Neural cell (in vitro differentiated cells): ENCODE measurements at regions not wholly inside any gene's neighbourhood (a gene's known extent, or its start where the extent isn't known, plus 50 kb on each side); places are given as distances from the start of the nearest gene placed in this dataset.

ENCODE experiments used
- H2AFZ ChIP-seq: fragments of 200-600, 300-800 bp; sonication (generic), shearing (Covaris generic); 2 replicates; pipeline ENCODE4 v1.6.0; 2014; ENCODE audit warnings: low read depth, mild to moderate bottlenecking, antibody characterized with exemption, low read length, moderate library complexity
- H3F3A ChIP-seq: fragments of 200-600 bp; shearing (Covaris generic); 2 replicates; pipeline ENCODE4 v1.6.1; 2016; ENCODE audit warnings: mild to moderate bottlenecking, moderate library complexity, mixed read lengths, antibody characterized with exemption, low read length; ENCODE audit not compliant: insufficient read depth, poor library complexity, severe bottlenecking
- H3K27ac ChIP-seq: fragments of 200-600, 300-800 bp; sonication (generic), shearing (Covaris generic); 2 replicates; pipeline ENCODE4 v1.5.1; 2014; ENCODE audit warnings: mild to moderate bottlenecking, low read length, moderate library complexity
- H3K27me3 ChIP-seq: fragments of 300-800, 200-600 bp; sonication (generic), shearing (Covaris generic); 2 replicates; pipeline ENCODE4 v1.6.0; 2014; ENCODE audit warnings: mild to moderate bottlenecking, low read depth, low read length, moderate library complexity; ENCODE audit not compliant: insufficient read depth
- H3K36me3 ChIP-seq: fragments of 300-800, 200-600 bp; sonication (generic), shearing (Covaris generic); 2 replicates; pipeline ENCODE4 v1.5.1; 2014; ENCODE audit warnings: mild to moderate bottlenecking, antibody characterized with exemption, low read length, moderate library complexity; ENCODE audit not compliant: insufficient read depth
- H3K4me2 ChIP-seq: fragments of 300-800, 200-600 bp; sonication (generic), shearing (Covaris generic); 2 replicates; pipeline ENCODE4 v1.6.0; 2014; ENCODE audit warnings: mild to moderate bottlenecking, low read length
- H3K4me3 ChIP-seq: fragments of 300-800, 200-600 bp; sonication (generic), shearing (Covaris generic); 2 replicates; pipeline ENCODE4 v1.5.1; 2014; ENCODE audit warnings: mild to moderate bottlenecking, low read length, moderate library complexity
- H3K79me2 ChIP-seq: fragments of 200-600 bp; shearing (Covaris generic); replicated peaks from 2 replicates; pipeline ENCODE4 v1.6.0; 2014; ENCODE audit warnings: mild to moderate bottlenecking, low read length, moderate library complexity; ENCODE audit not compliant: insufficient read depth
- H3K9ac ChIP-seq: fragments of 300-800, 200-600 bp; sonication (generic), shearing (Covaris generic); 2 replicates; pipeline ENCODE4 v1.6.1; 2016; ENCODE audit warnings: mild to moderate bottlenecking, low read length, mixed read lengths
- H3K9me2 ChIP-seq: fragments of 200-600 bp; shearing (Covaris generic); 2 replicates; pipeline ENCODE4 v1.6.1; 2016; ENCODE audit warnings: mild to moderate bottlenecking, low read length, mixed read lengths; ENCODE audit not compliant: insufficient read depth
- H3K9me3 ChIP-seq: fragments of 200-600, 300-800 bp; sonication (generic), shearing (Covaris generic); 2 replicates; pipeline ENCODE4 v1.6.1; 2016; ENCODE audit warnings: mild to moderate bottlenecking, mixed run types, low read length, moderate library complexity, mixed read lengths
- H4K20me1 ChIP-seq: fragments of 200-600 bp; shearing (Covaris generic); 2 replicates; pipeline ENCODE4 v1.6.1; 2016; ENCODE audit warnings: mild to moderate bottlenecking, mixed run types; ENCODE audit not compliant: insufficient read depth
- CTCF ChIP-seq: fragments of 450-650 bp; IDR thresholded peaks from 2 replicates; pipeline ENCODE4 v1.5.1; 2014; ENCODE audit warnings: antibody characterized with exemption, mild to moderate bottlenecking, moderate library complexity; ENCODE audit not compliant: poor library complexity, severe bottlenecking
- EP300 ChIP-seq: fragments of 450-650 bp; conservative IDR thresholded peaks from 2 replicates; pipeline ENCODE4 v1.6.1; 2014; ENCODE audit warnings: antibody characterized with exemption, mild to moderate bottlenecking, moderate library complexity; ENCODE audit not compliant: poor library complexity, severe bottlenecking
- EZH2 ChIP-seq: fragments of 200-600, 300-800 bp; shearing (Covaris generic), sonication (generic); IDR thresholded peaks from 2 replicates; pipeline ENCODE4 v1.6.1; 2014; ENCODE audit warnings: antibody characterized with exemption, low read length, borderline replicate concordance, mild to moderate bottlenecking; ENCODE audit not compliant: insufficient read depth, poor library complexity, severe bottlenecking
- MXI1 ChIP-seq: fragments of 450-650 bp; conservative IDR thresholded peaks from 2 replicates; pipeline ENCODE4 v1.6.1; 2014; ENCODE audit warnings: antibody characterized with exemption, mild to moderate bottlenecking; ENCODE audit not compliant: poor library complexity, severe bottlenecking
- POLR2AphosphoS5 ChIP-seq: IDR thresholded peaks from 2 replicates; pipeline ENCODE4 v1.6.1; 2012
- RAD21 ChIP-seq: fragments of 450-650 bp; conservative IDR thresholded peaks from 2 replicates; pipeline ENCODE4 v1.6.1; 2014; ENCODE audit warnings: antibody characterized with exemption, mild to moderate bottlenecking, moderate library complexity
- REST ChIP-seq: IDR thresholded peaks from 2 replicates; pipeline ENCODE4 v1.6.1; 2012; ENCODE audit warnings: borderline replicate concordance
- SMC3 ChIP-seq: fragments of 450-650 bp; conservative IDR thresholded peaks from 2 replicates; pipeline ENCODE4 v1.6.1; 2014; ENCODE audit warnings: antibody characterized with exemption, mild to moderate bottlenecking, moderate library complexity; ENCODE audit not compliant: poor library complexity
- TAF1 ChIP-seq: IDR thresholded peaks from 2 replicates; pipeline ENCODE4 v1.6.1; 2012; ENCODE audit warnings: low read depth

GRCh38 chr21:15508554-15508953 lies 221.2 kb upstream of the USP25 start:
- Histone ChIP-seq H3K36me3 (no peaks in the 10 kb centered on the region), H3K27me3 (no peaks in the 10 kb centered on the region), H3K9me3 (no peaks in the 10 kb centered on the region), H3K4me2 (no peak overlapping the region), H2AFZ (no peak overlapping the region), H3K9ac (no peak overlapping the region), H3K27ac (no peak overlapping the region), H3K9me2 (no peaks in the 10 kb centered on the region), H3K79me2 (no peaks in the 10 kb centered on the region), H3K4me3 (no peak overlapping the region), H4K20me1 (no peaks in the 10 kb centered on the region), H3F3A (no peaks in the 10 kb centered on the region)
- TF ChIP-seq EZH2 (no peak), SMC3 (no peak), CTCF (no peak), MXI1 (no peak), POLR2AphosphoS5 (no peak), REST (no peak), EP300 (no peak), RAD21 (no peak), TAF1 (no peak)

- Histone ChIP-seq H3K9ac (no peak overlapping the region), H3K4me3 (no peak overlapping the region), H3K9me2 (no peaks in the 10 kb centered on the region), H3K27me3 (no peaks in the 10 kb centered on the region), H3F3A (no peaks in the 10 kb centered on the region), H3K36me3 (no peaks in the 10 kb centered on the region), H3K9me3 (no peaks in the 10 kb centered on the region), H3K79me2 (no peaks in the 10 kb centered on the region), H4K20me1 (no peaks in the 10 kb centered on the region), H2AFZ (no peak overlapping the region), H3K27ac (no peak overlapping the region), H3K4me2 (no peak overlapping the region)
- no peak for TF ChIP-seq TAF1
- TF ChIP-seq CTCF = no peak
- no peak for TF ChIP-seq EZH2
- no peak for TF ChIP-seq MXI1
- TF ChIP-seq POLR2AphosphoS5 = no peak
Measured at GRCh38 chr21:15514073-15514946, 215.5 kb upstream of the USP25 start.
